Heart left ventricle (tissue), 13 donors: ENCODE measurements at regions not wholly inside any gene's neighbourhood (a gene's known extent, or its start where the extent isn't known, plus 50 kb on each side); places are given as distances from the start of the nearest gene placed in this dataset.

ENCODE experiments used
- CTCF ChIP-seq, 12 donors: fragments of 200-600 bp; sonication (generic) in 4 of 12; IDR thresholded peaks; one replicate each; pipeline versions ENCODE4 v1.5.0 to v1.8.0; 2018 to 2022; ENCODE audit warnings: antibody characterized with exemption in 12 of 12, mild to moderate bottlenecking in 5 of 12
- POLR2A ChIP-seq, 2 donors: fragments of 450-650 bp; IDR thresholded peaks; one replicate each; pipeline ENCODE4 v1.6.1; 2017; ENCODE audit warnings: antibody characterized with exemption in 2 of 2, mild to moderate bottlenecking in 2 of 2, moderate library complexity in 2 of 2
- donor health status: ischemic (EF 13 %, LVEDD 7.1; RV severe dilation, severe dysfunction).
- donor health status: DM: no; HTN: yes; CAD: no.
- donor health status: DM: no; HTN: no; CAD: no.
- donor health status: ischemic (EF 25% LVEDD 6.9; RV normal size, moderate dysfunction).
- donor health status: ischemic (EF 25% LVEDD 5.7; RV mildly dilated, moderate dysfunction).
- donor health status: ischemic (EF 35%, LVEDD 5.7; RV mildly dilated, moderate dysfunction).
- donor health status: nonischemic (EF 11% LVEDD 7.7; RV severe dilation, severe dysfunction).
- donor health status: DM: yes; HTN: yes; CAD: no.
- donor health status: PGD.
- donor health status: ischemic (EF 29% LVEDD 5.4; RV normal size, mild dysfunction).
- donor health status: nonischemic (EF 23%, LVEDD 6.1; RV moderate dilation, normal function).

- TF ChIP-seq CTCF (IDR thresholded peaks at IDR 0.05) (no peak), POLR2A (IDR thresholded peaks at IDR 0.05) (no peak)
Observed at GRCh38 chr6:1553562-1554083, 56.1 kb upstream of the FOXC1 start.
